ENCODE measurements at regions not wholly inside any gene's neighbourhood (a gene's known extent, or its start where the extent isn't known, plus 50 kb on each side); places are given as distances from the start of the nearest gene placed in this dataset.
"Not testable (repeated sequence)": the region's sequence is repeated elsewhere in the genome, so short reads cannot be mapped to it uniquely, and the experiment has no call there.

DNA sequence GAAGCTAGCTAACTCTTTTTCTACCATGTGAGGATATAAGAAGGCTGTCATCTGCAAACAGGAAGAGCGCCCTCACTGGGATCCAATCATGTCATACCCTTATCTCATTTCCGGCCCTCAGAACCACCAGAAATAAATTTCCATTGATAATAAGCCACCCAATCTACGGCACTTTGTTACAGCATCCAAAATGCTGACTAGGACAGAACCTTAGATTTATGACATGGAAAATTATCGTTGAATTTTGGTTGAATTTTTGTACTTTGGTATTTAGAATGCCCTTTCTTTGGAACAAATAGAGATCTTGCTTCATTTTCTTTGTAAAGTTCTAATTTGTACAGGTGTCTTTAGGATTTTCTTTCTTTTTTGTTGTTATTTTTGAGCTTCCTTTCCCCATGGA, 53.3 kb upstream of the CYLC2 start:
- H3K27ac ChIP-seq = no peak overlapping the region
- no peak overlapping the region for H3K4me3 ChIP-seq

DNA sequence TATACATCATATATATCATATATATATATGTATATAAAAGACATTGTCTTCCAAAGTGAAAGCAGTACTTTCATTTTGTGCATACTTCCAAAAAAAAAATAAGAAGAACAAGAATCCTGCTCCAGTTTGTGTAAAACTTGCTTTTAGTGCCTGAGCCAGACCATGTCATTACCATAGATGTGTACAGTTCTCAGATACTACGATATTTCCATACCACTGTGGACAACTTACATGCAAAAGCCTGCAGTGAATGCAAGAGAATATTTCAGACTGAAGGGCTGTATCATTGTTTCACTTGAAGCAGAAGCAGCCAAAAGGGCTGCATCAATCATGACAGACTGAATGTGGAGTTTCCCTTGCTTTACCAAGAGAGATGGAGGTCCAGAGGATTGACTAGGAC, 72.6 kb upstream of the CYLC2 start:
- H3K27ac ChIP-seq = no peak overlapping the region

GRCh38 chr9:102911185-102911584, 83.9 kb upstream of the CYLC2 start:
- H3K27ac ChIP-seq = no peak overlapping the region
- no peak overlapping the region for H3K4me3 ChIP-seq

More for the DNA sequence above, 72.6 kb upstream of the CYLC2 start:
- no peak overlapping the region for H3K4me3 ChIP-seq

GRCh38 chr9:102905795-102906194, 89.3 kb upstream of the CYLC2 start:
- H3K27ac ChIP-seq, H3K4me3 ChIP-seq: not testable (repeated sequence)

DNA sequence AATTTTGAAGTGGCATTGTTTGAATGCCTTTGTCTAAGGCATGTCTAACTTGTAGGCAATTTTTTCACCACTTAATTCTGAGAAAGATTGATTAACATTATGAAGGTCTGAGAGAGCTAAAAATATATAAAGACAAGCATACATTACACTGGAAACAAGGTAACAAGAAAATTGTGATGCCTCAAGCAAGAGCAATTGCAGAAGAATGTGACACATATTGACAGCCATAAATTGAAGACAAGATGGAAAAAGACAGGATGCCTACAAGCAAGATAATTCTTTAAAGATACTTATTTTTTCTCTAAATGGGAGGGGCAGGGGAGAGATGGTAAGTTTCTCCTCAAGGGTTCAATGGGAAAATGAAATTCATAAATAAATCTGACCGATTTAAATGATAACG, 103.1 kb upstream of the CYLC2 start:
- Histone ChIP-seq H3K4me3 (no peak overlapping the region), H3K27ac (no peak overlapping the region)

DNA sequence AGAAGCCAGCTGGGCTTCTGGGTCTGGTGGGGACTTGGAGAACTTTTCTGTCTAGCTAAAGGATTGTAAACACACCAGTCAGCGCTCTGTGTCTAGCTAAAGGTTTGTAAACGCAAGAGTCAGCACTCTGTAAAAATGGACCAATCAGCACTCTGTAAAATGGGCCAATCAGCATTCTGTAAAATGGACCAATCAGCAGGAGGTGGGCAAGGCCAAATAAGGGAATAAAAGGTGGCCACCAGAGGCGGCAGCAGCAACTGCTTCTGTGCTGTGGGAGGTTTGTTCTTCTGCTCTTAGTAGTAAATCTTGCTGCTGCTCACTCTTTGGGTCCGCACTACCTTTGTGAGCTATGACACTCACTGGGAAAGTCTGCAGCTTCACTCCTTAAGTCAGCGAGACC, 106.4 kb upstream of the CYLC2 start:
- not testable (repeated sequence) for H3K27ac ChIP-seq, H3K4me3 ChIP-seq

DNA sequence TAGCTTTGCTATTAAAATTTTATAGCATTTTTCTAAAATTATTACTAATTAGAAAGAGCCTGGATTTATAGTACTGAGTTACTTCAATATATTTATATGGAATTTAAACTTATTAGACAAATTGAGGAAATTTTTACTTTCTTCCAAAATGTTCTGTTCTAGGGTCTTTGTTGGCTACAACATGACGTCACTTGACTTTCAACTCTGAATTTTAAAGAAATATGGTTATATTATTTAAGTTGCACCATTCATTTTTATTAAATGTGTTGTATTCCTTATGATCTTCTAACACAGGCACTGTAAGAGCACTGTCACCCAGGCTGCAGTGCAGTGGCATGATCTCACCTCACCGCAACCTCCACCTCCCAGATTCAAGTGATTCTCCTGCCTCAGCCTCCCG, 119.4 kb upstream of the CYLC2 start:
- Histone ChIP-seq H3K27ac (no peak overlapping the region), H3K4me3 (no peak overlapping the region)

DNA sequence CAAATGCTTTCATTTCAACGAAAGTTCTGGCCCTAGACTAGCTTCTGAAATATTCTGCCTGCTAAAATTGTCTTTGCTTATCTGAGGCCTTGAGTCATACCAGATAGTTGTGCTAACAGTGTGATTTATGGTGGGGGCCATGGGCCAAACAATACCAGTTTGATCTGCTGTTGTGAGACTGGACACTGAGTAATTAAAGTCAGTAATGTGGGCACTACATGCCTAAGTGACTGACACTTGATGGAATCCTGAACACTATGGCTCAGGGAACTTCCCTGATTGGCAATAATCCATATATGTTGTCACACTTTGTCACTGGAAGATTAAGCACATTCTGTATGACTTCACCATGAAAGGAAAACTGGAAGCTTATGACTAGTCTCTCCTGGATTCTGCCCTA, 127.6 kb upstream of the CYLC2 start:
- Histone ChIP-seq H3K4me3 (no peak overlapping the region), H3K27ac (no peak overlapping the region)

DNA sequence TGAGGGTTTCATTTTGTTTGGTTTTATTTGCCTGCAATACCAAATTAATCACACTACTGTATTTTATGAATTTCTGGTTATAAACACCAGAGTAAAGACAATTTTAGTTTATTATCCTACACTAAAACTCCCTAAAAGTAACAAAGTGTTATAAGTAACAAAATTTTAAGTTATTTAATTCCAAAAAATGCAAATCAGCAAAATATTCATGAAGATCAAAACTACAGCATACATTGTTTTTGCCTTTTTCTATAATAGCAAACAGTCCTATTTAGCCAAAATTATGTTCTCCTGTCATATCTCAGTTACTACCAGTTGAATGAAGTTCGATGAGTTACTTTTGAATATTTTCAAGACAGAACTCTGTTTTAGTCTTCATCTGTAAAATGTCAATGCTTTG, 132.7 kb upstream of the CYLC2 start:
- Histone ChIP-seq H3K27ac (no peak overlapping the region), H3K4me3 (no peak overlapping the region)

- Histone ChIP-seq H3K4me3 (no peak overlapping the region), H3K27ac (no peak overlapping the region)
These were observed 139.5 kb upstream of the CYLC2 start for GRCh38 chr9:102855641-102856040.

DNA sequence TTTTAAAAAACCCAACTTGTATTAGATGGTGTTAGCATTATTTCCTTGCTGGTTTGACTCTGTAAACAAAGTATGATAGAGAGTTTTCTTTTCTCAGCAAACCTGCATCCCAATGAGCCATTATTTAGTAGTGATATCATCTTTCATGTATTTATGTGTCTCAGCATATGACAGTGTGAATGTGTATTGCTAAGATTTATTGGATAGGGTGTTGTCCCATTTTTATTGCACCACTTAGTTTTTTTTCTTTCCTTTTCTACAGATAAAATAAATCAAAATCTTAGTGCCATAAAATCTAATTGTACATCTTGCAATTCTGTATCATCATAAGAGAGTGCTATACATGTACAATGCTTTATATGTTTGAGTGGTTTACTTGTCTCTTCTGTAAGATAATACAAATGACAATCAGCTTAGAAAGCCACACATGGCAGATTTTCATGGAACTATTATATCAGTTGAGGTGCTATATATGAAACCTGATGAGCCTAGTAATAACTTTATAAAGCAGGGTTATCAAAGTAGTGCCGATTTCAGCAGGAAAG, 149.2 kb upstream of the CYLC2 start:
- no peak overlapping the region for H3K4me3 ChIP-seq
- H3K27ac ChIP-seq = no peak overlapping the region

DNA sequence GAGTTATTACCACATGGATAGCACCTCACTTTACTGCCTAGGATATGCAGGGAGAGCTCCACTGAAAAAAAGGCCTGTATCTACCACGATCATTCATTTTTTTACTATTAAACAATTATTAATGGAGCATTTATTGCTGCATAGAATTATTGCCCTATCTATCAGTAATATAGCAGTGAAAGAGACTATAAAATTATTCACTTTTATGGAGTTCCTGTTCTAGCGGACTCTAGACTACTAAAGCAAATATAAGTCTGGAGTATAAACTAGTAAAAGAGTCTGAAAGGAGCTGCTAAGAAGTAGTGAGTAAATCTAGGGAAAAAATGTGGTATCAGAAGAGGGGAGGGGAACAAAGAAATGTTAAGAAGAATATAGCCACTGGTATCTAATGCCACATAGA, 150.4 kb upstream of the CYLC2 start:
- Histone ChIP-seq H3K4me3 (no peak overlapping the region), H3K27ac (no peak overlapping the region)

- H3K4me3 ChIP-seq = no peak overlapping the region
- H3K27ac ChIP-seq = no peak overlapping the region
These were observed 152.7 kb upstream of the CYLC2 start for GRCh38 chr9:102842423-102842822.

- Histone ChIP-seq H3K27ac (no peak overlapping the region), H3K4me3 (no peak overlapping the region)
These were observed 153.8 kb upstream of the CYLC2 start for GRCh38 chr9:102841376-102841775.

DNA sequence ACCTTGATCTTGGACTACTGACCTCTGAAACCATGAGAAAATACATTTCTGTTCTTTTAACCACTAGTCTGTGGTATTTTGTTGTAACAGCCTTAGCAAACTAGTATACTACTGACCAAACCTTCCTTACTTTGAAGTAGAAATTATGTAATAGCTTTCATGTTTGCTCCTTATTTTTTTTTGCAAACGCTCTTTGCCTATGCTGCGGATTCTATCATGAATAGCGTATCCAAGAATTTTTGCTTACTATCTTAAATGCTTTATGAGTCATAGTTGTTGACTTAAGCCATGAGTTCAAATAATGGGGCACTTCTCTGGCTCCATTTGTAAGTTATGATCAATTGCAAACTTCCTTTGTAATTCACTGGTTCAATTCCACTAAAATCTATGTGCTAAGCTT, 154.8 kb upstream of the CYLC2 start:
- Histone ChIP-seq H3K27ac (no peak overlapping the region), H3K4me3 (no peak overlapping the region)

GRCh38 chr9:102832814-102833213, 162.3 kb upstream of the CYLC2 start:
- Histone ChIP-seq H3K4me3 (no peak overlapping the region), H3K27ac (no peak overlapping the region)

DNA sequence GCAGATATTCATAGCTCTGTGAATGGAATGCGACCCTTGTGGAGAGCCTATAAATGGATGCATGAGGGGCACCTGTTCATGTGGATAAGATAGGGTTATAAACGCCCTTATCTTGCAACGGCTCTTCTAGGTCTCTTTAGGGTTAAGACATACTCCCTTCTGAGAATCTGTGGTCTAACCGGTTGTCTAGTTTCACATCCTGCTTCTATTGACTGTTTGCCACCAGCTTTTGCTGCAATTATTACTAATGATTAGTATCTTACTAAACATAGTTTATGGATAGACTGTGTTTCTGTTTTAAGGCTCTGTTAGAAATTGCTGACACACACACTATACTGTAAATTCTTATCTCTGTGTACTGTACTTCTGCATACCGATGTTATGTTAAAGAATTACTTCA, 198.9 kb upstream of the CYLC2 start:
- H3K4me3 ChIP-seq = no peak overlapping the region
- no peak overlapping the region for H3K27ac ChIP-seq

- H3K4me3 ChIP-seq = no peak overlapping the region
- H3K27ac ChIP-seq = no peak overlapping the region
These were observed 199.6 kb upstream of the CYLC2 start for GRCh38 chr9:102795532-102795931.

DNA sequence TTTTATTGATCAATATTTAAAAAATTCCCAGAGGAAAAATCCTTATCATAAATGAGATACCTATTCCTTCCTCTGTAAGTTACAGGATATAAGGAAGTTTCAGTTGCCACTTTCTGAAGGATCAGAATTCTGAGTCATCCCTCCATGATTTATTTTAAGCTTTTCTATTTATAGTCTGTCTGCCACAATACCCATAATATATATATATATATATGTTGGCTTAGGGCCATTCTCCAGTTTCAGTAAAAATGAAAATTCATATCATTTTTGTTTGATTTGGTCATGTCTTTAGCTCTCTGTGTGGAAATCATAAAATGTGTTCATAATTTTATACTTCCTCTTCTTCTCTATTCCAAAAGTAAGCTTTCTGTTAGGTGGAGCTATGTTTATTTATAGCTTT, 215.8 kb upstream of the CYLC2 start:
- Histone ChIP-seq H3K4me3 (no peak overlapping the region), H3K27ac (no peak overlapping the region)

- no peak overlapping the region for H3K4me3 ChIP-seq
- no peak overlapping the region for H3K27ac ChIP-seq
These were observed 216.4 kb upstream of the CYLC2 start for GRCh38 chr9:102778746-102779145.

DNA sequence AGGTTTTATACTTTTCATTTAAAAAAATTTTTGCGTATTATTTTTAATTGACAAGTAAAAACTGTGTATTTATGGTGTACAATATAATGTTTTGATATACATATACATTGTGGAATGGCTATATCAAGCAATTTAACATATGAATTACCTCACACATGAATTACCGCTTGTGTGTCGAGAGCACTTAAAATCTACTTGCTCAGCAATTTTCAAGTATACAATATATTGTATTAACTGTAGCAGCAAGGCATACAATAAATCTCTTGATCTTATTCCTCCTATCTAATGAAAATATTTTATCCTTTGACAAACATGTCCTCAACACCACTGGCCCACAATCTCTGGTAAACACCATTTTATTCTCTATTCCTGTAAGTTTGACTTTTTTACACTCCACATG, 224.4 kb upstream of the CYLC2 start:
- Histone ChIP-seq H3K27ac (no peak overlapping the region), H3K4me3 (no peak overlapping the region)

- no peak overlapping the region for H3K4me3 ChIP-seq
- no peak overlapping the region for H3K27ac ChIP-seq
These were observed 225.8 kb upstream of the CYLC2 start for GRCh38 chr9:102769307-102769706.

DNA sequence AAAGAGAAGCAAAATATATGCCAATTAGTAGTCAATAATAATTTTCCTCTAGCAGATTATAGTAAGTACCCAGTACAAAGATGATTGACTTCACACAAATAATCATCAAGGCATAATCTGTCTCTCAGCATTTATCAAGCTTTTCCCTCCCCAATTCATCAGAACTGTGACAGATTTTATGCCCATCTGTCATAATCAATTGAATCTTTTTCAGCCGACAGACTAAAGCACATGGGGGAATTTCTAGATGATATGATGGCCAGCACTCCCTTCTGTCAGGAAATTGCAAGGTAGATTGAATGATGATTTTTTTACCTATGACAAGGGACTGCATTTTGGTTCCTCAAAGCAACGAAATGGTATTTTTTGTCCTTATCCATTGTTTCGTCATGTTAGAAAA, 227.1 kb upstream of the CYLC2 start:
- no peak overlapping the region for H3K4me3 ChIP-seq
- H3K27ac ChIP-seq = no peak overlapping the region
